Kidney (tissue), 13 donors: ENCODE measurements at regions not wholly inside any gene's neighbourhood (a gene's known extent, or its start where the extent isn't known, plus 50 kb on each side); places are given as distances from the start of the nearest gene placed in this dataset.

Experiments used
- DNase-seq, 5 donors: peaks; one replicate each; pipeline ENCODE4 v3.0.0-alpha.2; 2013 to 2020
- FAIRE-seq: peaks from 2 replicates; lab custom pipeline; 2012; peaks lifted over from hg19 to GRCh38; lab: Jason Lieb, UNC
- H3K27ac ChIP-seq, 2 donors: one replicate each; pipeline ENCODE4 v1.7.0; 2013; ENCODE audit warnings: low read depth in 2 of 2, low read length in 2 of 2, inconsistent platforms in 1 of 2
- H3K27me3 ChIP-seq: one replicate; pipeline ENCODE4 v1.7.1; 2013; ENCODE audit warnings: low read length, inconsistent platforms; ENCODE audit not compliant: control insufficient read depth, insufficient read depth
- H3K36me3 ChIP-seq, 3 donors: one replicate each; pipeline versions ENCODE4 v1.7.0 to v1.7.1; 2013; ENCODE audit warnings: low read length in 3 of 3, control low read depth in 1 of 3, inconsistent platforms in 1 of 3; ENCODE audit not compliant: insufficient read depth in 3 of 3, control insufficient read depth in 2 of 3
- H3K4me1 ChIP-seq, 3 donors: one replicate each; pipeline versions ENCODE4 v1.7.0 to v1.7.1; 2013; ENCODE audit warnings: low read length in 3 of 3, inconsistent platforms in 1 of 3, low read depth in 1 of 3; ENCODE audit not compliant: control insufficient read depth in 2 of 3, insufficient read depth in 2 of 3
- H3K4me3 ChIP-seq, 3 donors: one replicate each; pipeline versions ENCODE4 v1.7.0 to v1.8.1; 2013; ENCODE audit warnings: low read length in 3 of 3, control low read depth in 1 of 3, inconsistent platforms in 1 of 3
- H3K9ac ChIP-seq, 3 donors: one replicate each; pipeline versions ENCODE4 v1.7.0 to v1.7.1; 2013; ENCODE audit warnings: low read length in 3 of 3, control low read depth in 1 of 3, inconsistent platforms in 1 of 3
- H3K9me3 ChIP-seq, 3 donors: one replicate each; pipeline versions ENCODE4 v1.7.0 to v1.7.1; 2013; ENCODE audit warnings: low read length in 3 of 3, control low read depth in 1 of 3, inconsistent platforms in 1 of 3; ENCODE audit not compliant: control insufficient read depth in 2 of 3, insufficient read depth in 1 of 3
- CTCF ChIP-seq: IDR thresholded peaks from 3 replicates; pipeline ENCODE4 v1.5.1; 2012; ENCODE audit warnings: mild to moderate bottlenecking, moderate library complexity, borderline replicate concordance; ENCODE audit not compliant: insufficient read depth; ENCODE audit errors: extremely low read depth
- intact Hi-C: fragments of 100-400 bp; cut with DNase I; formaldehyde crosslinking; loops from one replicate; pipeline ENCODE4 v1.11.1; 2022
- donor health status: control.
- donor health status: control.
- donor health status: control.
- donor health status: control.
- donor health status: control.
- donor health status: DM: yes; HTN: yes; CAD: no.
- donor health status: Normal renal cell carcinoma (clear cell type).

- DNase-seq (no peak), FAIRE-seq (no peak)
- no peak for TF ChIP-seq CTCF
- Histone ChIP-seq H3K36me3 (no peaks in the 10 kb centered on the region), H3K27ac (no peak overlapping the region), H3K9me3 (no peaks in the 10 kb centered on the region), H3K27me3 (no peaks in the 10 kb centered on the region), H3K4me3 (no peak overlapping the region), H3K4me1 (peaks cover 0 to 8% (median 3%) of the 10 kb centered on the region in 3 donors), H3K9ac (no peak overlapping the region)
- intact Hi-C loops = no loop called here
Measured at GRCh38 chr4:151573474-151573873, 164.5 kb downstream of the FHIP1A start.

GRCh38 chr4:151573945-151574344 is 165.0 kb downstream of the FHIP1A start:
- no peak overlapping the region for H3K9ac ChIP-seq
- H3K4me3 ChIP-seq = no peak overlapping the region
- H3K9me3 ChIP-seq = no peaks in the 10 kb centered on the region
- H3K36me3 ChIP-seq = no peaks in the 10 kb centered on the region
- H3K27ac ChIP-seq = no peak overlapping the region
- DNase-seq = no peak
- peaks cover 0 to 8% (median 3%) of the 10 kb centered on the region in 3 donors for H3K4me1 ChIP-seq
- no peaks in the 10 kb centered on the region for H3K27me3 ChIP-seq
- TF ChIP-seq CTCF = no peak
- intact Hi-C loops = no loop called here
- no peak for FAIRE-seq

GRCh38 chr4:151574968-151575367 is 166.0 kb downstream of the FHIP1A start:
- DNase-seq = no peak
- no peaks in the 10 kb centered on the region for H3K9me3 ChIP-seq
- no peaks in the 10 kb centered on the region for H3K36me3 ChIP-seq
- no peaks in the 10 kb centered on the region for H3K27me3 ChIP-seq
- TF ChIP-seq CTCF = no peak
- H3K4me1 ChIP-seq = peaks cover 0 to 1% (median 0%) of the 10 kb centered on the region in 3 donors
- H3K27ac ChIP-seq = no peak overlapping the region
- H3K9ac ChIP-seq = no peak overlapping the region
- no peak overlapping the region for H3K4me3 ChIP-seq
- no peak for FAIRE-seq
- intact Hi-C loops = no loop called here

- TF ChIP-seq CTCF = no peak
- FAIRE-seq = no peak
- H3K4me3 ChIP-seq = no peak overlapping the region
Measured at GRCh38 chr4:151575646-151576045, 166.7 kb downstream of the FHIP1A start.

More at GRCh38 chr4:151575646-151576045, 166.7 kb downstream of the FHIP1A start:
- H3K9ac ChIP-seq = no peak overlapping the region
- no peaks in the 10 kb centered on the region for H3K4me1 ChIP-seq
- no peaks in the 10 kb centered on the region for H3K36me3 ChIP-seq
- H3K27ac ChIP-seq = no peak overlapping the region
- intact Hi-C loops = no loop called here
- DNase-seq = no peak
- H3K9me3 ChIP-seq = no peaks in the 10 kb centered on the region
- H3K27me3 ChIP-seq = no peaks in the 10 kb centered on the region
